H9 (cell line): ENCODE measurements at regions not wholly inside any gene's neighbourhood (a gene's known extent, or its start where the extent isn't known, plus 50 kb on each side); places are given as distances from the start of the nearest gene placed in this dataset.

ENCODE experiments used
- DNase-seq: peaks from one replicate; pipeline ENCODE4 v3.0.0-alpha.2; 2017
- H2AFZ ChIP-seq: one replicate; pipeline ENCODE4 v1.6.1; 2013; ENCODE audit warnings: mild to moderate bottlenecking, low read length, control low read depth, moderate library complexity
- H2AK5ac ChIP-seq: 2 replicates; pipeline ENCODE4 v1.6.1; 2013; ENCODE audit warnings: low read length, control low read depth, mixed read lengths; ENCODE audit not compliant: insufficient read length
- H2BK120ac ChIP-seq: one replicate; pipeline ENCODE4 v1.6.1; 2013; ENCODE audit warnings: low read depth, mild to moderate bottlenecking, low read length, control low read depth, inconsistent platforms; ENCODE audit not compliant: poor library complexity, severe bottlenecking
- H2BK12ac ChIP-seq: 2 replicates; pipeline ENCODE4 v1.6.1; 2013; ENCODE audit warnings: low read length, control low read depth, mixed read lengths, low read depth; ENCODE audit not compliant: insufficient read length
- H2BK15ac ChIP-seq: 2 replicates; pipeline ENCODE4 v1.6.1; 2013; ENCODE audit warnings: low read depth, low read length, control low read depth
- H2BK20ac ChIP-seq: one replicate; pipeline ENCODE4 v1.6.1; 2013; ENCODE audit warnings: low read depth, mild to moderate bottlenecking, low read length, control low read depth, inconsistent platforms; ENCODE audit not compliant: poor library complexity, severe bottlenecking
- H2BK5ac ChIP-seq: 2 replicates; pipeline ENCODE4 v1.6.1; 2013; ENCODE audit warnings: low read length, control low read depth, mixed read lengths; ENCODE audit not compliant: insufficient read length
- H3K14ac ChIP-seq: 2 replicates; pipeline ENCODE4 v1.6.1; 2013; ENCODE audit warnings: low read length, control low read depth; ENCODE audit not compliant: insufficient read depth
- H3K18ac ChIP-seq: 2 replicates; pipeline ENCODE4 v1.6.1; 2013; ENCODE audit warnings: low read depth, mild to moderate bottlenecking, mixed read lengths, low read length, control low read depth; ENCODE audit not compliant: insufficient read length
- H3K23ac ChIP-seq: 2 replicates; pipeline ENCODE4 v1.6.1; 2013; ENCODE audit warnings: low read length, control low read depth, mixed read lengths, low read depth; ENCODE audit not compliant: insufficient read length
- H3K23me2 ChIP-seq: 2 replicates; pipeline ENCODE4 v1.6.1; 2013; ENCODE audit warnings: low read depth, mild to moderate bottlenecking, mixed read lengths, low read length, control low read depth; ENCODE audit not compliant: insufficient read length, poor library complexity, severe bottlenecking
- H3K27ac ChIP-seq: 2 replicates; pipeline ENCODE4 v1.5.1; 2013; ENCODE audit warnings: low read length, control low read depth, mixed read lengths, low read depth; ENCODE audit not compliant: insufficient read length
- H3K27me3 ChIP-seq: 2 replicates; pipeline ENCODE4 v1.6.1; 2013; ENCODE audit warnings: low read length, control low read depth, inconsistent platforms; ENCODE audit not compliant: insufficient read depth
- H3K4ac ChIP-seq: 2 replicates; pipeline ENCODE4 v1.6.1; 2013; ENCODE audit warnings: low read depth, mild to moderate bottlenecking, control low read depth, inconsistent platforms, low read length, moderate library complexity
- H3K4me1 ChIP-seq: 2 replicates; pipeline ENCODE4 v1.6.1; 2013; ENCODE audit warnings: low read length, control low read depth, inconsistent platforms; ENCODE audit not compliant: insufficient read depth
- H3K4me2 ChIP-seq: 2 replicates; pipeline ENCODE4 v1.6.1; 2013; ENCODE audit warnings: low read length, control low read depth, mixed read lengths; ENCODE audit not compliant: insufficient read length, insufficient read depth
- H3K56ac ChIP-seq: 2 replicates; pipeline ENCODE4 v1.6.1; 2013; ENCODE audit warnings: low read depth, mild to moderate bottlenecking, mixed read lengths, low read length, control low read depth; ENCODE audit not compliant: insufficient read length
- H3K79me1 ChIP-seq: 2 replicates; pipeline ENCODE4 v1.6.1; 2013; ENCODE audit warnings: low read depth, mild to moderate bottlenecking, moderate library complexity, low read length, control low read depth, inconsistent platforms; ENCODE audit not compliant: insufficient read depth, poor library complexity, severe bottlenecking
- H3K79me2 ChIP-seq: 2 replicates; pipeline ENCODE4 v1.6.1; 2013; ENCODE audit warnings: low read length, control low read depth, inconsistent platforms; ENCODE audit not compliant: insufficient read depth
- H3K9ac ChIP-seq: 2 replicates; pipeline ENCODE4 v1.6.1; 2013; ENCODE audit warnings: low read length, control low read depth, mixed read lengths; ENCODE audit not compliant: insufficient read length; ENCODE audit errors: extremely low read depth
- H3K9me3 ChIP-seq: one replicate; pipeline ENCODE4 v1.6.1; 2013; ENCODE audit warnings: low read depth, low read length, inconsistent platforms; ENCODE audit not compliant: control insufficient read depth
- H3T11ph ChIP-seq: one replicate; pipeline ENCODE4 v1.6.1; 2013; ENCODE audit warnings: mild to moderate bottlenecking, low read length, control low read depth, inconsistent platforms
- H4K20me1 ChIP-seq: one replicate; pipeline ENCODE4 v1.6.1; 2013; ENCODE audit not compliant: control insufficient read depth, insufficient read length, insufficient read depth
- H4K5ac ChIP-seq: 2 replicates; pipeline ENCODE4 v1.6.1; 2013; ENCODE audit warnings: low read depth, mild to moderate bottlenecking, mixed read lengths, low read length, control low read depth; ENCODE audit not compliant: insufficient read length
- H4K8ac ChIP-seq: replicated peaks from 2 replicates; pipeline ENCODE4 v1.6.1; 2013; ENCODE audit warnings: low read length, control low read depth, mixed read lengths, low read depth; ENCODE audit not compliant: insufficient read length
- H4K91ac ChIP-seq: 2 replicates; pipeline ENCODE4 v1.6.1; 2013; ENCODE audit warnings: low read depth, mild to moderate bottlenecking, moderate library complexity, mixed read lengths, low read length, control low read depth; ENCODE audit not compliant: insufficient read length
- H3K27ac Mint-ChIP-seq, 3 experiments: 2 replicates in 2 of 3; 3 replicates in 1 of 3; pipeline ENCODE4 v1.8.0; 2020 to 2021; ENCODE audit warnings: mixed read lengths in 3 of 3, mild to moderate bottlenecking in 1 of 3, moderate library complexity in 1 of 3
- H3K27me3 Mint-ChIP-seq: 2 replicates; pipeline ENCODE4 v1.8.0; 2021; ENCODE audit warnings: low read depth, mild to moderate bottlenecking, moderate library complexity, mixed read lengths
- H3K36me3 Mint-ChIP-seq, 3 experiments: 2 replicates in 2 of 3; 3 replicates in 1 of 3; pipeline ENCODE4 v1.8.0; 2020 to 2021; ENCODE audit warnings: low read depth in 3 of 3, mixed read lengths in 3 of 3; ENCODE audit not compliant: insufficient read depth in 1 of 3
- H3K4me1 Mint-ChIP-seq, 2 experiments: 2 replicates each; pipeline ENCODE4 v1.8.0; 2020; ENCODE audit warnings: mixed read lengths in 2 of 2
- H3K4me3 Mint-ChIP-seq, 2 experiments: 2 replicates in 1 of 2; 3 replicates in 1 of 2; pipeline ENCODE4 v1.8.0; 2020 to 2021; ENCODE audit warnings: mild to moderate bottlenecking in 2 of 2, mixed read lengths in 2 of 2, moderate library complexity in 1 of 2
- H3K9me3 Mint-ChIP-seq, 2 experiments: 2 replicates in 1 of 2; 3 replicates in 1 of 2; pipeline ENCODE4 v1.8.0; 2020; ENCODE audit warnings: mild to moderate bottlenecking in 2 of 2, mixed read lengths in 2 of 2, moderate library complexity in 1 of 2
- WGBS: extraction: QIAGEN DNeasy Blood & Tissue Kit; methylation state at CpG from one replicate; pipeline ENCODE4 v1.1.7; 2013; ENCODE audit warnings: missing lambda C conversion rate, low lambda C conversion rate, mixed read lengths; ENCODE audit not compliant: insufficient read length; ENCODE audit errors: extremely low coverage; 5-methylcytosine and 5-hydroxymethylcytosine counted together
- TF ChIP-seq, protein P1 (sequence below): fragments of 200-600 bp; sonication (generic); conservative IDR thresholded peaks from 3 replicates; pipeline ENCODE4 v1.8.0; 2021; ENCODE audit warnings: antibody characterized with exemption, mild to moderate bottlenecking

DNA sequence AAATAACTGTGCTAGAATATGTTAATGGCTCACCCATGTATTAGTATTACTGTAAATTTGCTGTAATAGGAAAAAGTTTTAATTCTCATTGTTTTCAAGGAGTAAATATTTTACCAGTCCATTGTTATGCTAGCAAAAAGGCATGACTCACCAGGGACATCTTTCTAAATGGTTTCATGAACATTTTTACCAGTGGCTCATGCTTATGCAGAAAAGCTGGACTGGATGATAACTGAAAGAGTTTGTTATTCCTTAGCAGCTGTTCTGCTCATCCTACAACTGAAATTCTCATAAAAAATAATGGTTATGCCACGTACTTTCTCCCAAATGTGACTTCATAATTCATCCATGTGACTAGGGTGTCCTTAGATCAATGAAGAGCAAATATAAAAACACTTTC lies 111.9 kb upstream of the PCDH18 start:
- no peak for DNase-seq
- H3K9me3 ChIP-seq, result no peaks in the 10 kb centered on the region
- H2BK15ac ChIP-seq, result no peak overlapping the region
- no peak overlapping the region for H3K4me2 ChIP-seq
- H3T11ph ChIP-seq, result no peak overlapping the region
- H4K91ac ChIP-seq, result no peak overlapping the region
- no peak overlapping the region for H4K8ac ChIP-seq
- no peaks in the 10 kb centered on the region for H3K79me2 ChIP-seq
- no peaks in the 10 kb centered on the region for H3K4me1 ChIP-seq
- no peak overlapping the region for H3K23ac ChIP-seq
- no peaks in the 10 kb centered on the region; a peak in 1 of 5 replicates for H3K9me3 Mint-ChIP-seq
- no peak overlapping the region for H2BK12ac ChIP-seq
- no peak overlapping the region for H2AK5ac ChIP-seq
- H3K27ac ChIP-seq, result no peak overlapping the region
- H3K14ac ChIP-seq, result no peak overlapping the region
- no peaks in the 10 kb centered on the region for H4K20me1 ChIP-seq
- no peak overlapping the region for H3K18ac ChIP-seq
- TF ChIP-seq, protein P1, sequence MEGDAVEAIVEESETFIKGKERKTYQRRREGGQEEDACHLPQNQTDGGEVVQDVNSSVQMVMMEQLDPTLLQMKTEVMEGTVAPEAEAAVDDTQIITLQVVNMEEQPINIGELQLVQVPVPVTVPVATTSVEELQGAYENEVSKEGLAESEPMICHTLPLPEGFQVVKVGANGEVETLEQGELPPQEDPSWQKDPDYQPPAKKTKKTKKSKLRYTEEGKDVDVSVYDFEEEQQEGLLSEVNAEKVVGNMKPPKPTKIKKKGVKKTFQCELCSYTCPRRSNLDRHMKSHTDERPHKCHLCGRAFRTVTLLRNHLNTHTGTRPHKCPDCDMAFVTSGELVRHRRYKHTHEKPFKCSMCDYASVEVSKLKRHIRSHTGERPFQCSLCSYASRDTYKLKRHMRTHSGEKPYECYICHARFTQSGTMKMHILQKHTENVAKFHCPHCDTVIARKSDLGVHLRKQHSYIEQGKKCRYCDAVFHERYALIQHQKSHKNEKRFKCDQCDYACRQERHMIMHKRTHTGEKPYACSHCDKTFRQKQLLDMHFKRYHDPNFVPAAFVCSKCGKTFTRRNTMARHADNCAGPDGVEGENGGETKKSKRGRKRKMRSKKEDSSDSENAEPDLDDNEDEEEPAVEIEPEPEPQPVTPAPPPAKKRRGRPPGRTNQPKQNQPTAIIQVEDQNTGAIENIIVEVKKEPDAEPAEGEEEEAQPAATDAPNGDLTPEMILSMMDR, result no peak
- H2BK5ac ChIP-seq, result no peak overlapping the region
- no peak overlapping the region for H3K4ac ChIP-seq
- H3K4me1 Mint-ChIP-seq, result no peaks in the 10 kb centered on the region
- no peak overlapping the region for H3K27ac Mint-ChIP-seq
- no peak overlapping the region for H3K9ac ChIP-seq
- no peak overlapping the region for H2AFZ ChIP-seq
- WGBS, result no CpG with 5 or more reads among the region's 1 CpG
- H3K27me3 ChIP-seq, result no peaks in the 10 kb centered on the region
- no peaks in the 10 kb centered on the region for H3K23me2 ChIP-seq
- H3K27me3 Mint-ChIP-seq, result no peaks in the 10 kb centered on the region
- H3K4me3 Mint-ChIP-seq, result no peak overlapping the region
- H4K5ac ChIP-seq, result no peak overlapping the region
- no peak overlapping the region for H3K56ac ChIP-seq
- no peak overlapping the region for H2BK20ac ChIP-seq
- H3K36me3 Mint-ChIP-seq, result no peaks in the 10 kb centered on the region
- no peak overlapping the region for H2BK120ac ChIP-seq
- no peaks in the 10 kb centered on the region for H3K79me1 ChIP-seq
